HEK293 (cell line): ENCODE measurements at regions not wholly inside any gene's neighbourhood (a gene's known extent, or its start where the extent isn't known, plus 50 kb on each side); places are given as distances from the start of the nearest gene placed in this dataset.

Experiments used
- CTCF ChIA-PET: fragments of 350-600 bp; formaldehyde crosslinking; extraction: SDS; loops from one replicate; lab custom pipeline; 2021; ENCODE audit warnings: antibody characterized with exemption; lab: Yijun Ruan, JAX
- POLR2A ChIA-PET: fragments of 300-600 bp; formaldehyde crosslinking; extraction: SDS; loops from one replicate; lab custom pipeline; 2020; ENCODE audit warnings: antibody characterized with exemption, inconsistent platforms; lab: Yijun Ruan, JAX
- H3K27ac ChIP-seq: fragments of 200-500 bp; sonication (Bioruptor generic); 2 replicates; pipeline ENCODE4 v1.5.1; 2014; ENCODE audit warnings: low read depth, low read length, control low read depth, inconsistent platforms; ENCODE audit errors: extremely low read depth
- H3K36me3 ChIP-seq, 2 experiments: fragments of 200-500 bp in 1 of 2; sonication (Bioruptor generic) in 1 of 2; 1 replicate in 1 of 2; 2 replicates in 1 of 2; pipeline ENCODE4 v1.5.1; 2014 to 2017; ENCODE audit warnings: inconsistent platforms in 2 of 2, low read length in 2 of 2; ENCODE audit not compliant: control insufficient read depth in 2 of 2, insufficient read depth in 1 of 2
- H3K4me1 ChIP-seq: fragments of 200-500 bp; sonication (Bioruptor generic); 2 replicates; pipeline ENCODE4 v1.5.1; 2014; ENCODE audit warnings: mild to moderate bottlenecking, low read length, inconsistent platforms; ENCODE audit not compliant: control insufficient read depth, insufficient read depth
- H3K4me3 ChIP-seq: 2 replicates; pipeline ENCODE4 v1.5.1; 2011; ENCODE audit warnings: low read depth, mild to moderate bottlenecking, control low read depth, low read length, moderate library complexity
- H3K9me3 ChIP-seq: fragments of 200-500 bp; sonication (Bioruptor generic); 2 replicates; pipeline ENCODE4 v1.5.1; 2014; ENCODE audit warnings: low read depth, low read length, inconsistent platforms; ENCODE audit not compliant: control insufficient read depth, insufficient read depth
- GLIS2 ChIP-seq: fragments of 450-650 bp; formaldehyde crosslinking; IDR thresholded peaks from 2 replicates; pipeline ENCODE4 v1.5.1; 2016; ENCODE audit warnings: missing biosample characterization, missing genetic modification characterization
- HOXA7 ChIP-seq: sonication (generic); formaldehyde crosslinking; IDR thresholded peaks from 2 replicates; pipeline ENCODE4 v1.8.1; 2022; ENCODE audit warnings: missing genetic modification reagents, borderline replicate concordance
- OSR2 ChIP-seq: fragments of 450-650 bp; formaldehyde crosslinking; IDR thresholded peaks from 2 replicates; pipeline ENCODE4 v1.5.1; 2016; ENCODE audit warnings: missing biosample characterization, missing genetic modification characterization
- SP7 ChIP-seq: fragments of 450-650 bp; formaldehyde crosslinking; IDR thresholded peaks from 2 replicates; pipeline ENCODE4 v1.5.1; 2016; ENCODE audit warnings: missing biosample characterization, missing genetic modification characterization
- WT1 ChIP-seq: fragments of 450-650 bp; formaldehyde crosslinking; IDR thresholded peaks from 2 replicates; pipeline ENCODE4 v1.5.1; 2016; ENCODE audit warnings: missing biosample characterization, missing genetic modification characterization
- ZBTB17 ChIP-seq: fragments of 450-650 bp; formaldehyde crosslinking; IDR thresholded peaks from 2 replicates; pipeline ENCODE4 v1.5.1; 2016; ENCODE audit warnings: missing biosample characterization, missing genetic modification characterization
- ZBTB20 ChIP-seq: fragments of 450-650 bp; formaldehyde crosslinking; IDR thresholded peaks from 2 replicates; pipeline ENCODE4 v1.5.1; 2016; ENCODE audit warnings: missing biosample characterization, missing genetic modification characterization
- ZBTB21 ChIP-seq: fragments of 450-650 bp; formaldehyde crosslinking; IDR thresholded peaks from 2 replicates; pipeline ENCODE4 v1.5.1; 2017; ENCODE audit warnings: missing biosample characterization, missing genetic modification characterization
- ZBTB8A ChIP-seq: fragments of 450-650 bp; formaldehyde crosslinking; IDR thresholded peaks from 2 replicates; pipeline ENCODE4 v1.5.1; 2016; ENCODE audit warnings: missing biosample characterization, missing genetic modification characterization
- ZFP3 ChIP-seq: fragments of 450-650 bp; formaldehyde crosslinking; IDR thresholded peaks from 2 replicates; pipeline ENCODE4 v1.5.1; 2016; ENCODE audit warnings: low read depth, missing biosample characterization, missing genetic modification characterization
- ZNF10 ChIP-seq: fragments of 450-650 bp; formaldehyde crosslinking; IDR thresholded peaks from 2 replicates; pipeline ENCODE4 v1.5.1; 2017; ENCODE audit warnings: missing biosample characterization, missing genetic modification characterization
- ZNF202 ChIP-seq: fragments of 450-650 bp; formaldehyde crosslinking; IDR thresholded peaks from 2 replicates; pipeline ENCODE4 v1.5.1; 2016; ENCODE audit warnings: missing biosample characterization, missing genetic modification characterization, borderline replicate concordance
- ZNF221 ChIP-seq: fragments of 450-650 bp; formaldehyde crosslinking; IDR thresholded peaks from 2 replicates; pipeline ENCODE4 v1.5.1; 2017; ENCODE audit warnings: missing biosample characterization, missing genetic modification characterization, borderline replicate concordance
- ZNF24 ChIP-seq: fragments of 450-650 bp; formaldehyde crosslinking; IDR thresholded peaks from 2 replicates; pipeline ENCODE4 v1.5.1; 2016; ENCODE audit warnings: missing biosample characterization, missing genetic modification characterization
- ZNF266 ChIP-seq: fragments of 450-650 bp; formaldehyde crosslinking; IDR thresholded peaks from 2 replicates; pipeline ENCODE4 v1.5.1; 2016; ENCODE audit warnings: missing biosample characterization, missing genetic modification characterization, low read depth
- ZNF274 ChIP-seq, 2 experiments: fragments of 200-500 bp in 1 of 2; fragments of 450-650 bp in 1 of 2; sonication (Bioruptor generic) in 1 of 2; formaldehyde crosslinking in 1 of 2; IDR thresholded peaks; 2 replicates each; pipeline versions ENCODE4 v1.5.1 to v1.6.1; 2014 to 2016; ENCODE audit warnings: borderline replicate concordance in 1 of 2, inconsistent platforms in 1 of 2, low read length in 1 of 2, missing biosample characterization in 1 of 2, missing genetic modification characterization in 1 of 2
- ZNF362 ChIP-seq: fragments of 450-650 bp; formaldehyde crosslinking; IDR thresholded peaks from 2 replicates; pipeline ENCODE4 v1.5.1; 2016; ENCODE audit warnings: missing biosample characterization, missing genetic modification characterization
- ZNF433 ChIP-seq: fragments of 450-650 bp; formaldehyde crosslinking; IDR thresholded peaks from 2 replicates; pipeline ENCODE4 v1.5.1; 2016; ENCODE audit warnings: missing biosample characterization, missing genetic modification characterization, low read depth
- ZNF473 ChIP-seq: fragments of 450-650 bp; formaldehyde crosslinking; IDR thresholded peaks from 2 replicates; pipeline ENCODE4 v1.5.1; 2017; ENCODE audit warnings: missing biosample characterization, missing genetic modification characterization
- ZNF48 ChIP-seq: fragments of 450-650 bp; formaldehyde crosslinking; IDR thresholded peaks from 2 replicates; pipeline ENCODE4 v1.5.1; 2016; ENCODE audit warnings: missing biosample characterization, missing genetic modification characterization
- ZNF513 ChIP-seq: fragments of 450-650 bp; IDR thresholded peaks from 2 replicates; pipeline ENCODE4 v1.5.1; 2018; ENCODE audit warnings: missing biosample characterization, missing genetic modification characterization
- ZNF544 ChIP-seq: fragments of 450-650 bp; formaldehyde crosslinking; IDR thresholded peaks from 2 replicates; pipeline ENCODE4 v1.5.0; 2017; ENCODE audit warnings: missing biosample characterization, missing genetic modification characterization
- ZNF600 ChIP-seq: fragments of 450-650 bp; formaldehyde crosslinking; IDR thresholded peaks from 2 replicates; pipeline ENCODE4 v1.5.1; 2016; ENCODE audit warnings: missing biosample characterization, missing genetic modification characterization
- ZNF626 ChIP-seq: fragments of 450-650 bp; sonication (Bioruptor Pico); formaldehyde crosslinking; IDR thresholded peaks from 2 replicates; pipeline ENCODE4 v1.5.1; 2018; ENCODE audit warnings: missing biosample characterization, missing genetic modification characterization, inconsistent platforms
- ZNF791 ChIP-seq: fragments of 450-650 bp; formaldehyde crosslinking; IDR thresholded peaks from 2 replicates; pipeline ENCODE4 v1.5.1; 2016; ENCODE audit warnings: missing biosample characterization, missing genetic modification characterization
- ZNF837 ChIP-seq: fragments of 450-650 bp; formaldehyde crosslinking; IDR thresholded peaks from 2 replicates; pipeline ENCODE4 v1.5.1; 2016; ENCODE audit warnings: missing biosample characterization, missing genetic modification characterization
- TF ChIP-seq, protein P1 (sequence below): fragments of 450-650 bp; formaldehyde crosslinking; IDR thresholded peaks from 2 replicates; pipeline ENCODE4 v1.5.1; 2017; ENCODE audit warnings: missing biosample characterization, missing genetic modification characterization
- TF ChIP-seq, protein P2 (sequence below): fragments of 450-650 bp; formaldehyde crosslinking; IDR thresholded peaks from 2 replicates; pipeline ENCODE4 v1.5.1; 2016; ENCODE audit warnings: missing biosample characterization, missing genetic modification characterization, low read depth

DNA sequence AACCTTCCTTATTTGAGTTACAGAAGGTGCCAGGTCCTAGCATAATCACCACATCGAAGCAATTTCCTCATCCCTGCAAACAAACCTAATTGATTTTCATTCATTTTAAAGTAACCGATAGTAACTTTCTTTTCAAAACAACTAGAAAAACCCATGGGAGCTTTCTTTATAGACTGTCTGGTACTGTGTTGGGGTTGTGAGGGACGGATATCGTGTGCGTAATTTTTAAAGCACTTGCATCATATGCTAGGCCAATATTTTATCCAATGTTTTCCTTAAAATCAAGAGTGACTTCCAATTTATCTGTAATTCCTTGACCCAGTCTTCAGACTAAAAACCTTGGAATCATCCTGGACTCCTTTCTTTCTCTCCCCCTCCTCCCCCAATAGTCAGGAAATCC is 271.5 kb upstream of the SESN3 start:
- Histone ChIP-seq H3K27ac (no peak overlapping the region), H3K9me3 (no peaks in the 10 kb centered on the region), H3K4me3 (no peak overlapping the region), H3K4me1 (peaks cover 6% of the 10 kb centered on the region), H3K36me3 (no peaks in the 10 kb centered on the region)
- TF ChIP-seq ZNF24 (tag by site-specific recombination) (no peak), ZFP3 (tag by site-specific recombination) (no peak), ZBTB17 (tag by site-specific recombination) (no peak), ZNF10 (tag by site-specific recombination) (no peak), SP7 (tag by site-specific recombination) (no peak), ZNF433 (tag by site-specific recombination) (no peak), ZNF221 (tag by site-specific recombination) (no peak), ZNF837 (tag by site-specific recombination) (no peak), ZNF626 (tag by site-specific recombination) (no peak), ZNF266 (tag by site-specific recombination) (no peak), ZNF544 (tag by site-specific recombination) (no peak), ZNF274 (IDR thresholded peaks at IDR 0.05; ENCODE audit: low read length) (no peak), ZNF274 (tag by site-specific recombination; IDR thresholded peaks at IDR 0.05; ENCODE audit: borderline replicate concordance) (no peak), ZNF473 (no peak), OSR2 (no peak), ZNF513 (tag by site-specific recombination) (no peak), ZBTB21 (no peak)
- TF ChIP-seq, protein P1, sequence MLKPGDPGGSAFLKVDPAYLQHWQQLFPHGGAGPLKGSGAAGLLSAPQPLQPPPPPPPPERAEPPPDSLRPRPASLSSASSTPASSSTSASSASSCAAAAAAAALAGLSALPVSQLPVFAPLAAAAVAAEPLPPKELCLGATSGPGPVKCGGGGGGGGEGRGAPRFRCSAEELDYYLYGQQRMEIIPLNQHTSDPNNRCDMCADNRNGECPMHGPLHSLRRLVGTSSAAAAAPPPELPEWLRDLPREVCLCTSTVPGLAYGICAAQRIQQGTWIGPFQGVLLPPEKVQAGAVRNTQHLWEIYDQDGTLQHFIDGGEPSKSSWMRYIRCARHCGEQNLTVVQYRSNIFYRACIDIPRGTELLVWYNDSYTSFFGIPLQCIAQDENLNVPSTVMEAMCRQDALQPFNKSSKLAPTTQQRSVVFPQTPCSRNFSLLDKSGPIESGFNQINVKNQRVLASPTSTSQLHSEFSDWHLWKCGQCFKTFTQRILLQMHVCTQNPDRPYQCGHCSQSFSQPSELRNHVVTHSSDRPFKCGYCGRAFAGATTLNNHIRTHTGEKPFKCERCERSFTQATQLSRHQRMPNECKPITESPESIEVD (tag by site-specific recombination): no peak
- CTCF ChIA-PET: interaction anchor here (0.7 to 2.2 kb wide), 3 partner anchors 16 to 203 kb away, joined by 3 to 7 read pairs (median 5); no protein-coding TSS in a partner anchor
- POLR2A ChIA-PET: no interaction called here

- no peak overlapping the region for H3K27ac ChIP-seq
- H3K9me3 ChIP-seq: no peaks in the 10 kb centered on the region
- no peak overlapping the region for H3K4me3 ChIP-seq
- H3K4me1 ChIP-seq: peaks cover 6% of the 10 kb centered on the region
- ChIA-PET POLR2A (interaction anchor here (1.3 kb wide), 1 partner anchor 270 kb away, joined by 5 read pairs; the partner anchor contains the start of gene SESN3), CTCF (interaction anchor here (0.7 to 2.2 kb wide), 3 partner anchors 16 to 203 kb away, joined by 3 to 7 read pairs (median 5); no protein-coding TSS in a partner anchor)
- H3K36me3 ChIP-seq: no peaks in the 10 kb centered on the region
- TF ChIP-seq HOXA7 (CRISPR knock-in tag): no peak
- no peak for TF ChIP-seq ZNF48 (tag by site-specific recombination)
- no peak for TF ChIP-seq ZBTB20
- TF ChIP-seq GLIS2 (tag by site-specific recombination): peak; percentile 36; the same call in 1 of the 2 replicates
- TF ChIP-seq, protein P2, sequence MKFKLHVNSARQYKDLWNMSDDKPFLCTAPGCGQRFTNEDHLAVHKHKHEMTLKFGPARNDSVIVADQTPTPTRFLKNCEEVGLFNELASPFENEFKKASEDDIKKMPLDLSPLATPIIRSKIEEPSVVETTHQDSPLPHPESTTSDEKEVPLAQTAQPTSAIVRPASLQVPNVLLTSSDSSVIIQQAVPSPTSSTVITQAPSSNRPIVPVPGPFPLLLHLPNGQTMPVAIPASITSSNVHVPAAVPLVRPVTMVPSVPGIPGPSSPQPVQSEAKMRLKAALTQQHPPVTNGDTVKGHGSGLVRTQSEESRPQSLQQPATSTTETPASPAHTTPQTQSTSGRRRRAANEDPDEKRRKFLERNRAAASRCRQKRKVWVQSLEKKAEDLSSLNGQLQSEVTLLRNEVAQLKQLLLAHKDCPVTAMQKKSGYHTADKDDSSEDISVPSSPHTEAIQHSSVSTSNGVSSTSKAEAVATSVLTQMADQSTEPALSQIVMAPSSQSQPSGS (tag by site-specific recombination): no peak
- TF ChIP-seq ZNF202 (tag by site-specific recombination): no peak
- TF ChIP-seq ZBTB8A (tag by site-specific recombination): no peak
- TF ChIP-seq ZNF791 (tag by site-specific recombination): no peak
- no peak for TF ChIP-seq ZNF513 (tag by site-specific recombination)
- TF ChIP-seq ZNF600: peak; percentile 32; the same call in 1 of the 2 replicates
- no peak for TF ChIP-seq WT1
- TF ChIP-seq ZNF362 (tag by site-specific recombination): no peak
Observed at GRCh38 chr11:95501761-95502266, 270.8 kb upstream of the SESN3 start.
